ENCODE measurements at regions not wholly inside any gene's neighbourhood (a gene's known extent, or its start where the extent isn't known, plus 50 kb on each side); places are given as distances from the start of the nearest gene placed in this dataset.

- Histone ChIP-seq H3K36me3 (ENCODE audit: control insufficient read depth, insufficient read depth, low read length) (no peaks in the 10 kb centered on the region), H3K4me3 (ENCODE audit: low read depth, low read length) (no peak overlapping the region), H3K27me3 (ENCODE audit: control insufficient read depth, insufficient read depth, low read length) (no peaks in the 10 kb centered on the region)
- DNase-seq (ENCODE audit: low read depth): no peak
- TF ChIP-seq, protein P1, sequence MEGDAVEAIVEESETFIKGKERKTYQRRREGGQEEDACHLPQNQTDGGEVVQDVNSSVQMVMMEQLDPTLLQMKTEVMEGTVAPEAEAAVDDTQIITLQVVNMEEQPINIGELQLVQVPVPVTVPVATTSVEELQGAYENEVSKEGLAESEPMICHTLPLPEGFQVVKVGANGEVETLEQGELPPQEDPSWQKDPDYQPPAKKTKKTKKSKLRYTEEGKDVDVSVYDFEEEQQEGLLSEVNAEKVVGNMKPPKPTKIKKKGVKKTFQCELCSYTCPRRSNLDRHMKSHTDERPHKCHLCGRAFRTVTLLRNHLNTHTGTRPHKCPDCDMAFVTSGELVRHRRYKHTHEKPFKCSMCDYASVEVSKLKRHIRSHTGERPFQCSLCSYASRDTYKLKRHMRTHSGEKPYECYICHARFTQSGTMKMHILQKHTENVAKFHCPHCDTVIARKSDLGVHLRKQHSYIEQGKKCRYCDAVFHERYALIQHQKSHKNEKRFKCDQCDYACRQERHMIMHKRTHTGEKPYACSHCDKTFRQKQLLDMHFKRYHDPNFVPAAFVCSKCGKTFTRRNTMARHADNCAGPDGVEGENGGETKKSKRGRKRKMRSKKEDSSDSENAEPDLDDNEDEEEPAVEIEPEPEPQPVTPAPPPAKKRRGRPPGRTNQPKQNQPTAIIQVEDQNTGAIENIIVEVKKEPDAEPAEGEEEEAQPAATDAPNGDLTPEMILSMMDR (IDR thresholded peaks at IDR 0.05; ENCODE audit: insufficient read depth, low read length, poor library complexity, severe bottlenecking): no peak
Measured at GRCh38 chr7:114073701-114074100, 154.9 kb upstream of the PPP1R3A start.

GRCh38 chr7:114070246-114070645, 151.4 kb upstream of the PPP1R3A start:
- Histone ChIP-seq H3K4me3 (ENCODE audit: low read depth, low read length) (no peak overlapping the region), H3K27me3 (ENCODE audit: control insufficient read depth, insufficient read depth, low read length) (no peaks in the 10 kb centered on the region), H3K36me3 (ENCODE audit: control insufficient read depth, insufficient read depth, low read length) (no peaks in the 10 kb centered on the region)
- TF ChIP-seq, protein P1 (IDR thresholded peaks at IDR 0.05; ENCODE audit: insufficient read depth, low read length, poor library complexity, severe bottlenecking): no peak
- no peak for DNase-seq (ENCODE audit: low read depth)

DNA sequence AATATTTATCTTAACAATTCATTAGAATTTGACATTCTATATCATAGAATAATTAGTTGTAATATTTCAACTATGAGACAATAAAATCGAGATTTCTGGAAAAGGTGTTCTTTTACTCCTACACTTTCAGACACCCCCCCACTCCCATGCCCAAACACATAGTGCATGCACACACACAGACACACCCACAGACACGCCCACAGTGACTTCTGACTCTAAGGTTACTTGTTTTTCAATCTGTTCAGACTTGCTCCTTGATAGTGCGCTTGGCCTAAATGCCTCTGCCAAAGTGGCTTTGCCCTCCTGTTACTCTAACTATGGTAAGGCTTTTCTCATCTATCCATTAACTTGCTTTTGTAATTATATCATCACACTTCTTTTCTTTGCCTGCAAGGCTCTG, 144.0 kb upstream of the PPP1R3A start:
- Histone ChIP-seq H3K4me3 (ENCODE audit: low read depth, low read length) (no peak overlapping the region), H3K36me3 (ENCODE audit: control insufficient read depth, insufficient read depth, low read length) (no peaks in the 10 kb centered on the region), H3K27me3 (ENCODE audit: control insufficient read depth, insufficient read depth, low read length) (no peaks in the 10 kb centered on the region)
- TF ChIP-seq, protein P1 (IDR thresholded peaks at IDR 0.05; ENCODE audit: insufficient read depth, low read length, poor library complexity, severe bottlenecking): no peak
- no peak for DNase-seq (ENCODE audit: low read depth)

- no peaks in the 10 kb centered on the region for H3K27me3 ChIP-seq (ENCODE audit: control insufficient read depth, insufficient read depth, low read length)
- no peak for DNase-seq (ENCODE audit: low read depth)
- H3K36me3 ChIP-seq (ENCODE audit: control insufficient read depth, insufficient read depth, low read length): no peaks in the 10 kb centered on the region
- TF ChIP-seq, protein P1 (IDR thresholded peaks at IDR 0.05; ENCODE audit: insufficient read depth, low read length, poor library complexity, severe bottlenecking): no peak
- H3K4me3 ChIP-seq (ENCODE audit: low read depth, low read length): no peak overlapping the region
Measured at GRCh38 chr7:114051871-114052331, 133.1 kb upstream of the PPP1R3A start.

GRCh38 chr7:114050571-114050970, 131.8 kb upstream of the PPP1R3A start:
- TF ChIP-seq, protein P1 (IDR thresholded peaks at IDR 0.05; ENCODE audit: insufficient read depth, low read length, poor library complexity, severe bottlenecking): no peak
- Histone ChIP-seq H3K36me3 (ENCODE audit: control insufficient read depth, insufficient read depth, low read length) (no peaks in the 10 kb centered on the region), H3K27me3 (ENCODE audit: control insufficient read depth, insufficient read depth, low read length) (no peaks in the 10 kb centered on the region), H3K4me3 (ENCODE audit: low read depth, low read length) (no peak overlapping the region)
- no peak for DNase-seq (ENCODE audit: low read depth)
